Hepatocyte (in vitro differentiated cells): ENCODE measurements at regions not wholly inside any gene's neighbourhood (a gene's known extent, or its start where the extent isn't known, plus 50 kb on each side); places are given as distances from the start of the nearest gene placed in this dataset.

Experiments used
- DNase-seq: peaks from one replicate; pipeline ENCODE4 v3.0.0-alpha.2; 2016; ENCODE audit warnings: low spot score
- H2AFZ ChIP-seq: fragments of 200-600 bp; sonication (generic); 2 replicates; pipeline ENCODE4 v1.6.0; 2016; ENCODE audit warnings: antibody characterized with exemption, mild to moderate bottlenecking
- H3K27ac ChIP-seq: fragments of 200-600 bp; sonication (generic); 2 replicates; pipeline ENCODE4 v1.5.1; 2016; ENCODE audit warnings: mild to moderate bottlenecking
- H3K27me3 ChIP-seq: fragments of 200-600 bp; sonication (generic); 2 replicates; pipeline ENCODE4 v1.6.1; 2016
- H3K36me3 ChIP-seq: fragments of 200-600 bp; sonication (generic); replicated peaks from 2 replicates; pipeline ENCODE4 v1.5.1; 2016; ENCODE audit warnings: low read depth; ENCODE audit not compliant: insufficient read depth
- H3K4me1 ChIP-seq: fragments of 200-600 bp; sonication (generic); 2 replicates; pipeline ENCODE4 v1.5.1; 2016; ENCODE audit warnings: mild to moderate bottlenecking, moderate library complexity; ENCODE audit not compliant: insufficient read depth
- H3K4me2 ChIP-seq: fragments of 200-600 bp; sonication (generic); 2 replicates; pipeline ENCODE4 v1.6.0; 2016
- H3K4me3 ChIP-seq: fragments of 200-600 bp; sonication (generic); 2 replicates; pipeline ENCODE4 v1.5.1; 2016; ENCODE audit warnings: mild to moderate bottlenecking
- H3K79me2 ChIP-seq: fragments of 200-600 bp; sonication (generic); 2 replicates; pipeline ENCODE4 v1.6.0; 2017; ENCODE audit warnings: mild to moderate bottlenecking
- H3K9me2 ChIP-seq: fragments of 200-600 bp; sonication (generic); replicated peaks from 2 replicates; pipeline ENCODE4 v1.6.0; 2017; ENCODE audit warnings: mild to moderate bottlenecking; ENCODE audit not compliant: insufficient read depth
- H3K9me3 ChIP-seq: fragments of 200-600 bp; sonication (generic); 2 replicates; pipeline ENCODE4 v1.5.1; 2016; ENCODE audit warnings: low read depth, mild to moderate bottlenecking
- H4K20me1 ChIP-seq: fragments of 200-600 bp; sonication (generic); 2 replicates; pipeline ENCODE4 v1.6.0; 2016; ENCODE audit warnings: mild to moderate bottlenecking; ENCODE audit not compliant: insufficient read depth, poor library complexity, severe bottlenecking
- EZH2 ChIP-seq: fragments of 200-600 bp; sonication (generic); IDR thresholded peaks from 2 replicates; pipeline ENCODE4 v1.6.1; 2016; ENCODE audit warnings: antibody characterized with exemption, mild to moderate bottlenecking, borderline replicate concordance
- EZH2phosphoT487 ChIP-seq: fragments of 200-600 bp; sonication (generic); IDR thresholded peaks from one replicate; pipeline ENCODE4 v1.6.1; 2018; ENCODE audit warnings: antibody characterized with exemption, mild to moderate bottlenecking, low read depth, moderate library complexity; ENCODE audit not compliant: unreplicated experiment, severe bottlenecking
- WGBS: methylation state at CpG from one replicate; pipeline ENCODE4 v1.1.6; 2016; ENCODE audit warnings: low lambda C conversion rate; ENCODE audit errors: missing lambda C conversion rate; 5-methylcytosine and 5-hydroxymethylcytosine counted together
- TF ChIP-seq, protein P1 (sequence below): fragments of 200-600 bp; sonication (generic); IDR thresholded peaks from 2 replicates; pipeline ENCODE4 v1.5.1; 2016; ENCODE audit warnings: antibody characterized with exemption, mild to moderate bottlenecking; ENCODE audit not compliant: poor library complexity

GRCh38 chr20:10873026-10873425 lies 199.2 kb upstream of the JAG1 start:
- TF ChIP-seq EZH2phosphoT487 (no peak), EZH2 (no peak)
- DNase-seq, result no peak
- WGBS, result 94% methylated on average over 4 of the region's 4 CpGs
- Histone ChIP-seq H3K27ac (no peak overlapping the region), H3K4me3 (no peak overlapping the region), H3K4me2 (no peak overlapping the region), H3K79me2 (no peaks in the 10 kb centered on the region), H3K4me1 (no peaks in the 10 kb centered on the region), H3K9me3 (no peaks in the 10 kb centered on the region), H3K27me3 (no peaks in the 10 kb centered on the region), H3K36me3 (no peaks in the 10 kb centered on the region), H2AFZ (no peak overlapping the region), H4K20me1 (no peaks in the 10 kb centered on the region), H3K9me2 (no peaks in the 10 kb centered on the region)

DNA sequence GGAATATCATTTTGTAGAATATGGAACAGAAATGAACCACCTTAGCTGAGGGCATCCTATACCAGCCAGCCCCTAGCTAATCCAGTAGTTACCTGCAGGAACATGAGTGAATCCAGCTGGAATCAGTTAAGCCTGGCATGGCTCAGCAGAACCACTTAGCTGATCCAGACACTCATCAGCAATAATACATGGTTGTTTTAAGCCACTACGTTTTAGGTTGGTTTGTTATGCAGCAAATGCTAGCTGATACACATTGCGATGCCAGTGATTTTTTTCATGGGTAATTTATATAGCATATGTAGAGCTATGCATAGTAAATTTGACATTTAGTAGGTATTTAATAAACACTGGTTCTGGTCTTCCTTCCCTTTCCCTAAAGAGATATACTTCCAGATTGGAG lies 201.9 kb upstream of the JAG1 start:
- H3K9me2 ChIP-seq, result no peaks in the 10 kb centered on the region
- no peaks in the 10 kb centered on the region for H3K9me3 ChIP-seq
- H3K4me1 ChIP-seq, result no peaks in the 10 kb centered on the region
- H3K79me2 ChIP-seq, result no peaks in the 10 kb centered on the region
- no peak overlapping the region for H3K4me3 ChIP-seq
- no peak for DNase-seq
- TF ChIP-seq EZH2phosphoT487 (no peak), EZH2 (no peak)
- TF ChIP-seq, protein P1, sequence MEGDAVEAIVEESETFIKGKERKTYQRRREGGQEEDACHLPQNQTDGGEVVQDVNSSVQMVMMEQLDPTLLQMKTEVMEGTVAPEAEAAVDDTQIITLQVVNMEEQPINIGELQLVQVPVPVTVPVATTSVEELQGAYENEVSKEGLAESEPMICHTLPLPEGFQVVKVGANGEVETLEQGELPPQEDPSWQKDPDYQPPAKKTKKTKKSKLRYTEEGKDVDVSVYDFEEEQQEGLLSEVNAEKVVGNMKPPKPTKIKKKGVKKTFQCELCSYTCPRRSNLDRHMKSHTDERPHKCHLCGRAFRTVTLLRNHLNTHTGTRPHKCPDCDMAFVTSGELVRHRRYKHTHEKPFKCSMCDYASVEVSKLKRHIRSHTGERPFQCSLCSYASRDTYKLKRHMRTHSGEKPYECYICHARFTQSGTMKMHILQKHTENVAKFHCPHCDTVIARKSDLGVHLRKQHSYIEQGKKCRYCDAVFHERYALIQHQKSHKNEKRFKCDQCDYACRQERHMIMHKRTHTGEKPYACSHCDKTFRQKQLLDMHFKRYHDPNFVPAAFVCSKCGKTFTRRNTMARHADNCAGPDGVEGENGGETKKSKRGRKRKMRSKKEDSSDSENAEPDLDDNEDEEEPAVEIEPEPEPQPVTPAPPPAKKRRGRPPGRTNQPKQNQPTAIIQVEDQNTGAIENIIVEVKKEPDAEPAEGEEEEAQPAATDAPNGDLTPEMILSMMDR, result no peak
- no peaks in the 10 kb centered on the region for H4K20me1 ChIP-seq
- H3K36me3 ChIP-seq, result no peaks in the 10 kb centered on the region
- no peak overlapping the region for H3K27ac ChIP-seq
- 89% methylated on average over 2 of the region's 2 CpGs for WGBS
- H2AFZ ChIP-seq, result no peak overlapping the region
- H3K4me2 ChIP-seq, result no peak overlapping the region
- H3K27me3 ChIP-seq, result no peaks in the 10 kb centered on the region

DNA sequence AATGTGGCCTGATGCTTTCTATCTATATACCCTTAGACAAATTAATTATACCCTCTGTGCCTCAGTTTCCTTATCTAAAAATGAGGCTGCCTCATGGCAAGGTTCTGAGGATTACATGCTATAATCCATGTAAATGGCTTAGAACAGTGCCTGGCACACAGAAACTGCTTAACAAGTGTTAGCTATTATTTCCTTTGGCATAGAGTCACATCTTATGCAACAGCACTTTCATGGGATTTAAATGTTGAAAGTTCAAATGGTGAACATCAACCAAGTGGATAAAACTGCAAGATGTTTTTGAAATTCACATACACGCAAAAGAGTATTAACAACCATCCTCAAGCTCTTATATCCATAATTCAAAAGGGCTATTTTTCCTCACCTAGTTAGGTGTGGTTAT lies 202.8 kb upstream of the JAG1 start:
- H3K27ac ChIP-seq, result no peak overlapping the region
- H4K20me1 ChIP-seq, result no peaks in the 10 kb centered on the region
- no peak overlapping the region for H2AFZ ChIP-seq
- no peak for TF ChIP-seq EZH2
- TF ChIP-seq EZH2phosphoT487, result no peak
- TF ChIP-seq, protein P1, result no peak
- WGBS, result 92% methylated on average over 1 of the region's 1 CpG
- H3K79me2 ChIP-seq, result no peaks in the 10 kb centered on the region
- H3K9me3 ChIP-seq, result no peaks in the 10 kb centered on the region
- H3K4me2 ChIP-seq, result no peak overlapping the region
- H3K27me3 ChIP-seq, result no peaks in the 10 kb centered on the region
- no peak for DNase-seq
- no peaks in the 10 kb centered on the region for H3K4me1 ChIP-seq
- H3K4me3 ChIP-seq, result no peak overlapping the region
- no peaks in the 10 kb centered on the region for H3K9me2 ChIP-seq
- H3K36me3 ChIP-seq, result no peaks in the 10 kb centered on the region

DNA sequence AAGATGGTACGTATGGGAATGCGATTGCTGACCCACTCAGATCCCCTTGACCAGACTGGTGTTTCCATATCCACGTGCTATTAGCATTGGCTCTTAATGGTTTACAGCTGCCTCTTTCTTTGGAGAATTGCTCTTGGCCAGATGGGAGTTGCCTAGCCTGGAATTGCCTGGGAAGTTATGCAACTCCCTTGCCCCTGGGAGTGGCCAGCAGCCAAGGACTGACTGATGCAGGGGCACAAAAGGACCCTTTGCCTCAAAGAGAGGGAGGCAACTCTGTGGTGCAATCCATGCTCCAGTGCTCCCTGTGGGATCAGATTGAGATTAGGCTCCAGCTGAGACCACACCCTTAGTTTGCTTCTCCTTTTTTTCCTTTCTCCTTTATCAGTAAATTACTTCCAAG lies 203.5 kb upstream of the JAG1 start:
- no peaks in the 10 kb centered on the region for H3K79me2 ChIP-seq
- H3K36me3 ChIP-seq, result no peaks in the 10 kb centered on the region
- H3K9me2 ChIP-seq, result no peaks in the 10 kb centered on the region
- TF ChIP-seq EZH2 (no peak), EZH2phosphoT487 (no peak)
- TF ChIP-seq, protein P1, result no peak
- no peak overlapping the region for H3K27ac ChIP-seq
- H3K4me2 ChIP-seq, result no peak overlapping the region
- no peak overlapping the region for H2AFZ ChIP-seq
- no peaks in the 10 kb centered on the region for H3K4me1 ChIP-seq
- DNase-seq, result no peak
- no peaks in the 10 kb centered on the region for H3K27me3 ChIP-seq
- no peaks in the 10 kb centered on the region for H3K9me3 ChIP-seq
- H4K20me1 ChIP-seq, result no peaks in the 10 kb centered on the region
- WGBS, result 88% methylated on average over 3 of the region's 3 CpGs
- no peak overlapping the region for H3K4me3 ChIP-seq
